GM19324 (cell line): ENCODE measurements at regions not wholly inside any gene's neighbourhood (a gene's known extent, or its start where the extent isn't known, plus 50 kb on each side); places are given as distances from the start of the nearest gene placed in this dataset.
"Not testable (repeated sequence)": the region's sequence is repeated elsewhere in the genome, so short reads cannot be mapped to it uniquely, and the experiment has no call there.

Experiments used
- ATAC-seq: cut with Tn5 transposase; IDR thresholded peaks from one replicate; pipeline ENCODE4 v1.9.1; 2021; ENCODE audit warnings: mild to moderate bottlenecking, moderate library complexity; ENCODE audit not compliant: unreplicated experiment, low FRiP score

- no peak for ATAC-seq
These were observed 535.1 kb upstream of the CHORDC1 start for GRCh38 chr11:90757849-90758494.

GRCh38 chr11:90756617-90757016 is 533.8 kb upstream of the CHORDC1 start:
- ATAC-seq = no peak

- ATAC-seq = no peak
These were observed 530.7 kb upstream of the CHORDC1 start for GRCh38 chr11:90753546-90753945.

- no peak for ATAC-seq
These were observed 524.2 kb upstream of the CHORDC1 start for GRCh38 chr11:90747057-90747456.

- ATAC-seq = no peak
These were observed 521.3 kb upstream of the CHORDC1 start for GRCh38 chr11:90744169-90744568.

- ATAC-seq = no peak
These were observed 516.0 kb upstream of the CHORDC1 start for GRCh38 chr11:90738799-90739198.

- ATAC-seq = no peak
These were observed 514.7 kb upstream of the CHORDC1 start for GRCh38 chr11:90737444-90738050.

- no peak for ATAC-seq
These were observed 509.6 kb upstream of the CHORDC1 start for GRCh38 chr11:90732486-90732885.

- ATAC-seq = no peak
These were observed 500.6 kb upstream of the CHORDC1 start for GRCh38 chr11:90723475-90723874.

GRCh38 chr11:90722552-90723190 is 499.8 kb upstream of the CHORDC1 start:
- no peak for ATAC-seq

GRCh38 chr11:90717522-90717921 is 494.7 kb upstream of the CHORDC1 start:
- no peak for ATAC-seq

GRCh38 chr11:90705661-90706060 is 482.8 kb upstream of the CHORDC1 start:
- ATAC-seq = no peak

- no peak for ATAC-seq
These were observed 481.7 kb upstream of the CHORDC1 start for GRCh38 chr11:90704510-90704909.

- no peak for ATAC-seq
These were observed 478.9 kb upstream of the CHORDC1 start for GRCh38 chr11:90701716-90702115.

- ATAC-seq = peak; percentile 69
These were observed 478.1 kb upstream of the CHORDC1 start for GRCh38 chr11:90700789-90701439.

GRCh38 chr11:90699791-90700400 is 477.0 kb upstream of the CHORDC1 start:
- no peak for ATAC-seq

- no peak for ATAC-seq
These were observed 475.4 kb upstream of the CHORDC1 start for GRCh38 chr11:90698238-90698637.

GRCh38 chr11:90675496-90675895 is 452.6 kb upstream of the CHORDC1 start:
- not testable (repeated sequence) for ATAC-seq

- no peak for ATAC-seq
These were observed 446.2 kb upstream of the CHORDC1 start for GRCh38 chr11:90669094-90669493.

GRCh38 chr11:90668502-90668901 is 445.7 kb upstream of the CHORDC1 start:
- no peak for ATAC-seq

- peak; percentile 69 for ATAC-seq
These were observed 438.4 kb upstream of the CHORDC1 start for GRCh38 chr11:90661233-90661632.
